ENCODE measurements at regions not wholly inside any gene's neighbourhood (a gene's known extent, or its start where the extent isn't known, plus 50 kb on each side); places are given as distances from the start of the nearest gene placed in this dataset.

DNA sequence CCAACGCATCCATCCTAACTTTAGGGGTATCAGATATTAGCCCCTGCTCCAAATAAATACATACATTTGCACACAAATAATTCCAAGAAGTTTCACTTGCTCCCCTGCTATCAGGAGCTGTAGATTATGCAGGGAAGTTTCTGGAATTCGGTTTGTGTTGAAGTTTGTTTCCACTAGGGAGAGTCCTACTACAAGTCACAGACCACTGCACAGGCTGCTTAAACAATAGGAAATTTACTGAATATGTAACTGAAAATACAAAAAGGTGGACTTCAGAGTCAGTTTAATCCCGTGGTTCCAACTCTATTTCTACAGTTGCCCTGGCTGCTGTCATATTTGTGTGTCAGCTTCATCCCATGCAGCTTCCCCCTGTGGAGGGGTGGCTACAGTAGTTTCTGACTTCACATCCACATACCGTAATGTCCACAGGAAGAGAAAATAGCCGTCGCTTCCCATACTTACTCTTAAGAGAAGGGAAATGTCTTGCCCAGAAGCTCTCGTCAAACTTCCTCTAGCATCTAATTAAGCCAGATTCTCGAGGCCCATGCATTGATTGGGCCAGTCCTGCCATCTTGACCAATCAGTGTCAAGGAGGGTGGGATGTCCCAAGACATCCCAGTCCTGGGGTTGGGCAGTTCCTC is 286.6 kb downstream of the COG6 start:
- 100% methylated on average over 1 of the region's 8 CpGs for WGBS (ENCODE audit: insufficient coverage)

GRCh38 chr13:39942552-39943273 is 287.3 kb downstream of the COG6 start:
- 46% methylated on average over 9 of the region's 12 CpGs for WGBS (ENCODE audit: insufficient coverage)
- Histone ChIP-seq H3K36me3 (ENCODE audit: control insufficient read depth, insufficient read depth, low read length) (no peaks in the 10 kb centered on the region), H3K27me3 (ENCODE audit: control insufficient read depth, insufficient read depth, low read length) (no peaks in the 10 kb centered on the region), H3K9me3 (ENCODE audit: control insufficient read depth, insufficient read depth, low read length) (no peaks in the 10 kb centered on the region), H3K4me3 (ENCODE audit: low read depth, low read length) (no peak overlapping the region), H3K4me1 (ENCODE audit: control insufficient read depth, insufficient read depth, low read length) (peaks cover 5% of the 10 kb centered on the region), H3K27ac (ENCODE audit: low read depth, low read length) (no peak overlapping the region)
- peak in 2 of 6 donors; percentile 9 to 41 for DNase-seq (ENCODE audit: low read depth in 4 of 6, low spot score in 6 of 6)

More for the DNA sequence above, 286.6 kb downstream of the COG6 start:
- Histone ChIP-seq H3K36me3 (ENCODE audit: control insufficient read depth, insufficient read depth, low read length) (no peaks in the 10 kb centered on the region), H3K27me3 (ENCODE audit: control insufficient read depth, insufficient read depth, low read length) (no peaks in the 10 kb centered on the region), H3K27ac (ENCODE audit: low read depth, low read length) (no peak overlapping the region), H3K9me3 (ENCODE audit: control insufficient read depth, insufficient read depth, low read length) (no peaks in the 10 kb centered on the region), H3K4me1 (ENCODE audit: control insufficient read depth, insufficient read depth, low read length) (peaks cover 5% of the 10 kb centered on the region), H3K4me3 (ENCODE audit: low read depth, low read length) (no peak overlapping the region)
- no peak for DNase-seq (ENCODE audit: low read depth in 4 of 6, low spot score in 6 of 6)

DNA sequence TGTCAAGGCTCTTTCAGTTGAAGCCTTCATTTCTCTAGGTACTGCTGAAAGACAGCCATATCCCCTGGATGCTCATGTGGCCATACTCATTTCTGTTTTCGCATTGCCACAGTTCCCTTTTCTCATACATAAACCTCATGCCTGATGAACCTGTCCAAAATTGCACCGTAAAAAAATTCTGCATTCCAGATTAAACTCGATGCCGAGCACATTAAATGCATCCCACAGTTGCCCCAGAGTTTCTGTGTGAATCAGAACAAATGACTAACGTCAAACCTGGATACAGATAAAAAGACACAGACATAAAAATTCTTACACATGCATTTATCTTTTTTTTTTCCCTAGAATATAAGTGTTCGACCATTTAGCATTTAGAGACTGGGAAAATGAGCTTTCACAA is 288.2 kb downstream of the COG6 start:
- WGBS (ENCODE audit: insufficient coverage), result 70% methylated on average over 5 of the region's 6 CpGs
- Histone ChIP-seq H3K27ac (ENCODE audit: low read depth, low read length) (no peak overlapping the region), H3K27me3 (ENCODE audit: control insufficient read depth, insufficient read depth, low read length) (no peaks in the 10 kb centered on the region), H3K9me3 (ENCODE audit: control insufficient read depth, insufficient read depth, low read length) (no peaks in the 10 kb centered on the region), H3K4me3 (ENCODE audit: low read depth, low read length) (no peak overlapping the region), H3K4me1 (ENCODE audit: control insufficient read depth, insufficient read depth, low read length) (peaks cover 5% of the 10 kb centered on the region), H3K36me3 (ENCODE audit: control insufficient read depth, insufficient read depth, low read length) (no peaks in the 10 kb centered on the region)
- no peak for DNase-seq (ENCODE audit: low read depth in 4 of 6, low spot score in 6 of 6)

DNA sequence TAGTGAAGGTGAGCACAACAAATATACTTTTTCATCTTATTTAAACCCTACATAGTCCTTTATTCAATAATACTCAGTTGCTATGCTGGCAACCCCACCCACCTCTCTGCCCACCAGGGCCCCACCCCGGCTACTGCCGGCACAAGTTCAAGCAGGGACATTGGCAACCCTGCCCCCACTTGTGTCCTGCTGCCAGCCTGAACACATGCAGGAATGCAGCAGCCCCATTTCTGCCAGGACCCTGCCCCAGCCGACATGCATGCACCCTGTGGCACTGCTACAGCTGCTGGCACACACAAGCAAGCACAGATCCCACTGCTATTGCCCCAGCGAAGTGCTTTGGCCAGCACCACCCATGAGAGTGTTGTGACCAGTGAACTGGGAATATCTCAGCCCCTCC is 289.8 kb downstream of the COG6 start:
- Histone ChIP-seq H3K4me1 (ENCODE audit: control insufficient read depth, insufficient read depth, low read length) (peaks cover 5% of the 10 kb centered on the region), H3K27me3 (ENCODE audit: control insufficient read depth, insufficient read depth, low read length) (no peaks in the 10 kb centered on the region), H3K4me3 (ENCODE audit: low read depth, low read length) (no peak overlapping the region), H3K9me3 (ENCODE audit: control insufficient read depth, insufficient read depth, low read length) (no peaks in the 10 kb centered on the region), H3K36me3 (ENCODE audit: control insufficient read depth, insufficient read depth, low read length) (no peaks in the 10 kb centered on the region), H3K27ac (ENCODE audit: low read depth, low read length) (no peak overlapping the region)
- 49% methylated on average over 4 of the region's 4 CpGs for WGBS (ENCODE audit: insufficient coverage)
- DNase-seq (ENCODE audit: low read depth in 4 of 6, low spot score in 6 of 6), result no peak

GRCh38 chr13:39946769-39947168 is 291.3 kb downstream of the COG6 start:
- Histone ChIP-seq H3K4me3 (ENCODE audit: low read depth, low read length) (no peak overlapping the region), H3K27ac (ENCODE audit: low read depth, low read length) (no peak overlapping the region), H3K36me3 (ENCODE audit: control insufficient read depth, insufficient read depth, low read length) (no peaks in the 10 kb centered on the region), H3K9me3 (ENCODE audit: control insufficient read depth, insufficient read depth, low read length) (no peaks in the 10 kb centered on the region), H3K4me1 (ENCODE audit: control insufficient read depth, insufficient read depth, low read length) (peaks cover 5% of the 10 kb centered on the region), H3K27me3 (ENCODE audit: control insufficient read depth, insufficient read depth, low read length) (no peaks in the 10 kb centered on the region)
- WGBS (ENCODE audit: insufficient coverage), result no CpG with 5 or more reads among the region's 1 CpG
- DNase-seq (ENCODE audit: low read depth in 4 of 6, low spot score in 6 of 6), result no peak

GRCh38 chr13:39951301-39951700 is 295.8 kb downstream of the COG6 start:
- no peak overlapping the region for H3K27ac ChIP-seq (ENCODE audit: low read depth, low read length)
- DNase-seq (ENCODE audit: low read depth in 4 of 6, low spot score in 6 of 6), result no peak
- no peaks in the 10 kb centered on the region for H3K9me3 ChIP-seq (ENCODE audit: control insufficient read depth, insufficient read depth, low read length)
- H3K36me3 ChIP-seq (ENCODE audit: control insufficient read depth, insufficient read depth, low read length), result no peaks in the 10 kb centered on the region
- no peaks in the 10 kb centered on the region for H3K27me3 ChIP-seq (ENCODE audit: control insufficient read depth, insufficient read depth, low read length)
- no peaks in the 10 kb centered on the region for H3K4me1 ChIP-seq (ENCODE audit: control insufficient read depth, insufficient read depth, low read length)
- no peak overlapping the region for H3K4me3 ChIP-seq (ENCODE audit: low read depth, low read length)
- WGBS (ENCODE audit: insufficient coverage), result 91% methylated on average over 1 of the region's 3 CpGs

DNA sequence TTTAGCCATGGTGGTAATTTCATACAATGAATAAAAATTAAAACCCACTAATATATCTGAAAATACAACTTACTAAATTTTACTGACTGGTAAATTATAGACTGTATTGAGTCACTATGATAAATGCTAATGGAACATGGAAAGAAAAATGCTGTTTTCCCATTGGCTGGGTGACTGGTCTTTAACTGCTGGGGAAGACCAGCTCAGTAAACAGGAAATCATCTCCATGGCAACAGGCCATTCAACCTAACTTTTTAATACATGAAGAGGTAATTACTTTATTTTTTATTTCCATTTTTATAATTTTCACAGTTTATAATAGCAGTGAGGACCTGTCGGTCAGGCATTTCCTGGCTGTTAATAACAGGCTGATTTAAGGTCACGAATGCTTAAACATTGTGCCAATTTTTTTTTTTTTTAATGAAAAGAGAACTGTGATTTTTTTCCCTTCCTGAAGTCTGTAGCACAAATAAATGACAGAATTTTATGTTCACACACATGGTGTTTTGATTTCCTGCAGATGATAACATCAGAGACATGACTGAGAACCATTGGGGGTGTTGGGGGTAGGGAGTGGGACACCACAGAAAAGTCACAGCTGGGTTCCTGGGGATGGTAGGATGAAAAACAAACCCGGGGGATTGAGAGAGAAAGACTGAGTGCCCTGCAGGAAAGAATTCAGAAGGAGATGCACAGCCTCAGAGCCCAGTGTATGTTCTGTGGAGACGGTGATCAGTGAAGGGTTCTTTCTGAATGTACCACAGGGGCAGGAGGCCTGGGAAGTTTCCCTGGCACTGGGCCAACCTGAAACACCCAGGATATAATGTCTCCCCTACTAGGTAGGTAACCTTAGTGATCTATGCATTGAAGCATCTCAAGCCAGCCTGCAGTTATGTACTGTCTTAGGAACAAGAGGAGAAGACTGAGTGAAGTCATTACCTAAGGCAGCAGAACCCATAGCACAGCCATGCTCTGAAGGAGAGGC is 297.1 kb downstream of the COG6 start:
- peak in 2 of 6 donors; percentile 46 to 47 for DNase-seq (ENCODE audit: low read depth in 4 of 6, low spot score in 6 of 6)
- peak overlapping the region; percentile 6 for H3K27ac ChIP-seq (ENCODE audit: low read depth, low read length)
- no peaks in the 10 kb centered on the region for H3K4me1 ChIP-seq (ENCODE audit: control insufficient read depth, insufficient read depth, low read length)

DNA sequence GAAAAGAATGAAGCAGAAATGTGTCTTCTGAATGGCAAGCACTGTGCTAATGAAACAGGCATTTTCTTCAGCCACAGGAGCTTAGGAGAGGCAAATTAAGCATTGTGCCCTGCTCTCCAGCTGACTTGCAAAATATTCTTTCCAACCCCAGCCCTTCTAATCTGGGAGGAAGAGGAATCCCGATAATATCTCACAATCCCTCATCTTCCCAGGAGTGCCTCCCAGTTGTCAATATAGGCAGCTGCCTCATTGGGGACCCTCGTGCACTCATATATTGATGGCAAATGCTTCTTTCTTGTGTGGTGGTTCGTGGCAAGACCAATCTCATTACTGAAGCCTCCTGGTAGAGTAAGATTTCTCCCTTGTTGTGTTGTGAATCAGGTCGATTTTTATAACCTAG is 299.0 kb downstream of the COG6 start:
- no CpG with 5 or more reads among the region's 4 CpGs for WGBS (ENCODE audit: insufficient coverage)
- no peaks in the 10 kb centered on the region for H3K9me3 ChIP-seq (ENCODE audit: control insufficient read depth, insufficient read depth, low read length)
- no peaks in the 10 kb centered on the region for H3K36me3 ChIP-seq (ENCODE audit: control insufficient read depth, insufficient read depth, low read length)
- no peak overlapping the region for H3K27ac ChIP-seq (ENCODE audit: low read depth, low read length)
- no peak overlapping the region for H3K4me3 ChIP-seq (ENCODE audit: low read depth, low read length)
- no peaks in the 10 kb centered on the region for H3K4me1 ChIP-seq (ENCODE audit: control insufficient read depth, insufficient read depth, low read length)
- no peaks in the 10 kb centered on the region for H3K27me3 ChIP-seq (ENCODE audit: control insufficient read depth, insufficient read depth, low read length)
- DNase-seq (ENCODE audit: low read depth in 4 of 6, low spot score in 6 of 6), result no peak

More for the DNA sequence above, 297.1 kb downstream of the COG6 start:
- Histone ChIP-seq H3K4me3 (ENCODE audit: low read depth, low read length) (no peak overlapping the region), H3K27me3 (ENCODE audit: control insufficient read depth, insufficient read depth, low read length) (no peaks in the 10 kb centered on the region), H3K36me3 (ENCODE audit: control insufficient read depth, insufficient read depth, low read length) (no peaks in the 10 kb centered on the region), H3K9me3 (ENCODE audit: control insufficient read depth, insufficient read depth, low read length) (no peaks in the 10 kb centered on the region)
- 8% methylated on average over 1 of the region's 4 CpGs for WGBS (ENCODE audit: insufficient coverage)

GRCh38 chr13:39955560-39955959 is 300.1 kb downstream of the COG6 start:
- DNase-seq (ENCODE audit: low read depth in 4 of 6, low spot score in 6 of 6), result no peak
- Histone ChIP-seq H3K36me3 (ENCODE audit: control insufficient read depth, insufficient read depth, low read length) (no peaks in the 10 kb centered on the region), H3K4me1 (ENCODE audit: control insufficient read depth, insufficient read depth, low read length) (no peaks in the 10 kb centered on the region), H3K27ac (ENCODE audit: low read depth, low read length) (no peak overlapping the region), H3K4me3 (ENCODE audit: low read depth, low read length) (no peak overlapping the region), H3K27me3 (ENCODE audit: control insufficient read depth, insufficient read depth, low read length) (no peaks in the 10 kb centered on the region), H3K9me3 (ENCODE audit: control insufficient read depth, insufficient read depth, low read length) (no peaks in the 10 kb centered on the region)
- WGBS (ENCODE audit: insufficient coverage), result 100% methylated on average over 1 of the region's 1 CpG
